GM10248 (cell line): ENCODE measurements at regions not wholly inside any gene's neighbourhood (a gene's known extent, or its start where the extent isn't known, plus 50 kb on each side); places are given as distances from the start of the nearest gene placed in this dataset.

ENCODE experiments used
- CTCF ChIA-PET: fragments of 300-600 bp; sonication (Branson Sonifier 250); formaldehyde crosslinking; extraction: SDS; loops from one replicate; lab custom pipeline; 2021; ENCODE audit warnings: antibody characterized with exemption; lab: Yijun Ruan, JAX
- POLR2A ChIA-PET: fragments of 350-650 bp; sonication (Branson Sonifier 250); formaldehyde crosslinking; extraction: SDS; loops from one replicate; lab custom pipeline; 2020; ENCODE audit warnings: antibody characterized with exemption; lab: Yijun Ruan, JAX
- DNase-seq: peaks from one replicate; pipeline ENCODE4 v3.0.0; 2012; ENCODE audit errors: extremely low spot score
- TF ChIP-seq, protein P1 (sequence below): IDR thresholded peaks from 2 replicates; pipeline ENCODE4 v1.5.1; 2012; ENCODE audit warnings: mild to moderate bottlenecking, low read depth; ENCODE audit errors: extremely low read depth, missing control alignments, control extremely low read depth

DNA sequence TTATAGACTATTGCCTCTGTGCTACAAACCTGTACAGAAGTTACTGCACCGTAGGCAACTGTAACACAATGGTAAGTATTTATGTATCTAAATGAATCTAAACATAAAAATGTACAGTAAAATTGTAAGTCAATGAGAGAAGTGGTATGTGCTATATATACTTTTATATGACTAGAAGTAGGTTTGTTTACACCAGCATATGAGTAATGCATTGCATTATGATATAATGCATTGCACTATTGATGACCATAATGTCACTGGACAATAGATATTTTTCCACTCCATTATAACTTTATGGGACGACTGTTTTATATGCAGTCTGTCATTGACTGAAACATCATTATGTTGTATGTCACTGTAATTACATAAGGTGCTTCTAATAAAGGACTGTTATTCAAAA lies 340.3 kb upstream of the SNX7 start:
- CTCF ChIA-PET: no interaction called here
- POLR2A ChIA-PET: no interaction called here
- no peak for DNase-seq
- TF ChIP-seq, protein P1, sequence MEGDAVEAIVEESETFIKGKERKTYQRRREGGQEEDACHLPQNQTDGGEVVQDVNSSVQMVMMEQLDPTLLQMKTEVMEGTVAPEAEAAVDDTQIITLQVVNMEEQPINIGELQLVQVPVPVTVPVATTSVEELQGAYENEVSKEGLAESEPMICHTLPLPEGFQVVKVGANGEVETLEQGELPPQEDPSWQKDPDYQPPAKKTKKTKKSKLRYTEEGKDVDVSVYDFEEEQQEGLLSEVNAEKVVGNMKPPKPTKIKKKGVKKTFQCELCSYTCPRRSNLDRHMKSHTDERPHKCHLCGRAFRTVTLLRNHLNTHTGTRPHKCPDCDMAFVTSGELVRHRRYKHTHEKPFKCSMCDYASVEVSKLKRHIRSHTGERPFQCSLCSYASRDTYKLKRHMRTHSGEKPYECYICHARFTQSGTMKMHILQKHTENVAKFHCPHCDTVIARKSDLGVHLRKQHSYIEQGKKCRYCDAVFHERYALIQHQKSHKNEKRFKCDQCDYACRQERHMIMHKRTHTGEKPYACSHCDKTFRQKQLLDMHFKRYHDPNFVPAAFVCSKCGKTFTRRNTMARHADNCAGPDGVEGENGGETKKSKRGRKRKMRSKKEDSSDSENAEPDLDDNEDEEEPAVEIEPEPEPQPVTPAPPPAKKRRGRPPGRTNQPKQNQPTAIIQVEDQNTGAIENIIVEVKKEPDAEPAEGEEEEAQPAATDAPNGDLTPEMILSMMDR: no peak

DNA sequence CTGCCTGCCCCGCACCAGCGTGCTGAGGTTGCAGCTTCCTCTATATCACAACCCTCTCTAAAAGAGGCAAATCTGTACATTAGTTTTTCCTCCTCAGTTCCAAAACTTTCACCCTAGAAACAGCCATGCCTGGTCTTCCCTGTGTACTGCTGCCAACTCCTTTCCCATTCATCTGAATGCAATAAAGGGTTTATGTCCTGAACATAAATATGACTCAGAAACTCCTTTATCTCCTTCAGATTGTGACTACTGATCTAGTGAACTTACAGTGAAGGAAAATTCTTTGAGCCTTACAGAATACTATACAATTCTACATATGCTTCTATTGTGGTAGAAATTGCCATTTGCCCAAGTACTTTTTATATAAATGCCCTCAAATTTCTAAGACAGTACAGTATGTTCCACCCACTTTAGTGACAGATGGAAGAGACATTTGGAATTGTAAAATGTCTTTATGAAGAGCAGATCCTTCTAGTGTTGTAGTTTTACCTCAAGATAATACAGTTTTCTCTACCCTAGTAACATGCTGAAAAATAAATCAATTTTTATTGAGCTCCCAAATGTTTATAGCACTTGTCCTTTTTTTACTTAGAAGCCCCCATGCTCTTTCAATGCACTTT lies 345.1 kb upstream of the SNX7 start:
- CTCF ChIA-PET: no interaction called here
- no peak for DNase-seq
- POLR2A ChIA-PET: no interaction called here
- TF ChIP-seq, protein P1: no peak

DNA sequence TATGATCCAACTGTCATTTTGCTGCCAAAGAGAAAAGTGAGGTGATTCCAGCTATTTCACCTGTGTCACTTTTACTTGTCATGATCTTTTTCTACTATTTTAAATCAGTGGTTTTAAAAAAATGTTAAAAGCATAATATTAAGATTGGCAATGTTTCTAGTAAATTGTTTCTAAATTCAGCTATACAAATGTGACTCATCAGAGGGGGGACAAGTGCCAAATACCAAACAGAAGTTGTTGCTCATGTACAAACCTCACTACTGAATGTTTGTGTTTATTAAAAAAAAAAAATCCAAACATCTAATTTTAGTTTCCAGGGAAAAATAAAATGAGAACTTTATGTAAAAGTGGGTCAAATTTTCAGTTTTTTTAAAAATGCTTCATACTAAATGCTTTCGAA lies 346.2 kb upstream of the SNX7 start:
- no peak for DNase-seq
- POLR2A ChIA-PET: no interaction called here
- CTCF ChIA-PET: interaction anchor here (1.1 kb wide), 1 partner anchor 58 kb away, joined by 3 read pairs; no protein-coding TSS in a partner anchor
- TF ChIP-seq, protein P1: no peak

DNA sequence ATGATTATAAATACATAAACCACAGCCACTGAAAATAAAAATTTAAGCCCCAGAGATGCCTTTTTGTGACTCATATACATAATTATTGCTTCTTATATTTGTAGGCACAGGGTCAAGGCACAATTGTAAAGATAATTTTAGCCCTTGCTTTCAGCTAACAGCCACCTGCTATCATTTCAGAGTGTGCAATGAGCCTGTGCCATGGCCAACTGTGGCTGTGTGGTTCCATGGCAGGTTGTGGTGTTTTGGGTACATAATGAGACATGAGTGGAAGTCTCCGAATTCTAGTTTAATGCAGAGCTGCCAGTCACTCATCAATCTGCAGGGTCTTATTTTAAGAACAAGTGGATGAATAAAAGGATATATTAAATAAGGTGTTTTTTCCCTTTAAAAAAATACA lies 346.9 kb upstream of the SNX7 start:
- ChIA-PET POLR2A (no interaction called here), CTCF (interaction anchor here (1.1 kb wide), 1 partner anchor 59 kb away, joined by 3 read pairs; no protein-coding TSS in a partner anchor)
- no peak for DNase-seq
- TF ChIP-seq, protein P1: no peak

DNA sequence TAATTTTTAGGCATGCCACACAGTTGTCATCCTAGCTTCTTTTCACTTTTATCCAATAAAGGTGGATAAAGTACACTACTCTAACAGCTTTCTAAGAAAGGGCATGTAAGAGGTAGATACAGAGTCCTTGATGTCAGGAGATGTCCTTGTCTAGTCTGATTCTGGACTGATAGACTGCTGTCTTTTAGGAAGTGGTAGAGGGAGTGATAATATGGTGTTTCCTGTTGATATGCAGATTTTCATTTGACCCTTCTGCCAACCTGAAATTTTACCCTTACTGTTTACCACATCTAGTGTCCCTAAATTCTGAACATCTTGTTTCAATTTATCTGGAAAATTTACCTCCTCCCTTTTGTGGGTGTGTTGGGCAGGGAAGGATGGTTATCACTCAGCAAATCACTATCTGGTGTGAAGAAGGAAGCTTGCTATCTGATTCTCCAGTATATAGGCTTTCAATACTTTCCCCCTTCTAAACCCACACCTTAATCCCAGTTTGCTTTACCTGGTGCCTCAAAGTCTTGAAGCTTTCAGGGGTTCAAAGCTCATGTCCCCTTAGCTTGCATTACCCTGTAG lies 354.9 kb upstream of the SNX7 start:
- POLR2A ChIA-PET: no interaction called here
- TF ChIP-seq, protein P1: no peak
- CTCF ChIA-PET: no interaction called here
- no peak for DNase-seq

DNA sequence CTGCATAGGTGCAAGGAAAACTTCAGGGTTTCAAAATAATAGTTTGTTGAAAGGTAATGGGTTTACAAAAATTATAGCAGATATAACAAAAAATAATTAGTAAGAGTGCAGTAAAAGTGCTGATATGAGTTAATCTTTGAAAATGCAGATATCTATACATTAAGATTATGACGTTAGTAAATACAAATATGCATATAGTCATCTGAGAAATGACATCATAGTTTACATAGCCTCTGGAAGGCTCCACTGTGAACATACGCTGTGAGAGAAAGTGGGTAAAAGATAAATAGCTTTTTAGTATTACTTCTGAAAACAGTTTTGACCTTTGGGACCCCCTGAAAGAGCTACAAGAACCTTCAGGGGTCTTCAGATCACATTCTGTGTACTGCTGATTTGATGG lies 356.2 kb upstream of the SNX7 start:
- POLR2A ChIA-PET: no interaction called here
- TF ChIP-seq, protein P1: no peak
- CTCF ChIA-PET: no interaction called here
- DNase-seq: no peak
